HG03060 (cell line): ENCODE measurements at regions not wholly inside any gene's neighbourhood (a gene's known extent, or its start where the extent isn't known, plus 50 kb on each side); places are given as distances from the start of the nearest gene placed in this dataset.
"Not testable (repeated sequence)": the region's sequence is repeated elsewhere in the genome, so short reads cannot be mapped to it uniquely, and the experiment has no call there.

Experiments used
- ATAC-seq: cut with Tn5 transposase; IDR thresholded peaks from one replicate; pipeline ENCODE4 v1.9.1; 2021; ENCODE audit warnings: low read depth, moderate number of reproducible peaks; ENCODE audit not compliant: unreplicated experiment

DNA sequence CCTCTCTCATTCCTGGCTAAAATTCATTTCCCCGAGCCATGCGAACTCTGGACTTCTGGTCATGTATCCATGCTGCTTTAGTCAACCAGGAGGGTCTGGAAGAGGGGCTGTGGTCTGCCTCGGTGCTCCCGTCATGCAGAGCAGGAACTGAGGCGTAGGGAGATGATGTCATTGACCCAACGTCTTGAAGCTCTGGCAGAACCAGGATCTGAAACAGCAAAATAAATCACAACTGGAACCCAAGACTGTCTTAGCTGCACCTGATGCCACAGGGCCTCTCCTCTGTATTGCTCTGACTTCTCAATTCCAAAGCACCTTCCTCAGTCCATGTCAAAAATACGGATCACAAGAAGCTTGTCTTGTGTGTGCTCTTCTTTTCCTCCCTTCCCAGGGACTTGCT is 131.0 kb upstream of the LDB2 start:
- no peak for ATAC-seq

DNA sequence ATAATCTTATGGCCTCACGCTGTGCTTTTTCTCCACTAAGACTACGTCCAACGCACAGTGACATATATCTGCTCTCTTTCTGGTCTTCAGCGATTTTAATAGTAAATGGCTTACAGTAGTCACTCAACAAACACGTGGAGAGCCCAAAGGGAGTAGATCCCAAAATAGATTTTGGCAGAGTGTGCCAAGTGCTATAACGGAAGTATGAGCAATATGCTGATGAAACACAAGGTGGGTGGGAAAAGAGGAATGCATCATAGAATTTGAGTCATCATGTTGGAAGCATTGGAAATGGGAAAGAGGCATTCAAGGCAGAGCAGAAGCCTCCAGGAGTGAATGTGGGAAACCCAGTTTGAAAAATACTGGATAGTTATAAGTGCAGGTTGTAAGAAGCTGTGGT is 129.1 kb upstream of the LDB2 start:
- no peak for ATAC-seq

DNA sequence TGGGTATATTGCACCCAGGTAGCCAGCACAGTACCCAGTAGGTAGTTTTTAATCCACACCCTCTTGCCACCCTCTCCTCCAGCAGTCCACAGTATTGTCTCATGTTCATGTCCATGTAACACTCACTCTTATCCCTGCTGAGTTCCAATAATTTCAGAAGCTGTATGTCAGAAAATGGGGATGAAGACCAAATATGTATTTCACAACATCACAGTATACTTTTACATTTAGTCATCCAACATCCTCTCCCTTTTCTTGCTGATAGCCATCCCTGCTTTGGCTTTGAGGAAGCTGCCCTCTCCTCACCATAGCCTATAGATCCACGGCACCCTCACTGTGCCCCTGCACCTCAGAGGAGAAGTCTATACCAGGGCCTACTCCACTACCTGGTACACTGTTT is 126.0 kb upstream of the LDB2 start:
- ATAC-seq: no peak

DNA sequence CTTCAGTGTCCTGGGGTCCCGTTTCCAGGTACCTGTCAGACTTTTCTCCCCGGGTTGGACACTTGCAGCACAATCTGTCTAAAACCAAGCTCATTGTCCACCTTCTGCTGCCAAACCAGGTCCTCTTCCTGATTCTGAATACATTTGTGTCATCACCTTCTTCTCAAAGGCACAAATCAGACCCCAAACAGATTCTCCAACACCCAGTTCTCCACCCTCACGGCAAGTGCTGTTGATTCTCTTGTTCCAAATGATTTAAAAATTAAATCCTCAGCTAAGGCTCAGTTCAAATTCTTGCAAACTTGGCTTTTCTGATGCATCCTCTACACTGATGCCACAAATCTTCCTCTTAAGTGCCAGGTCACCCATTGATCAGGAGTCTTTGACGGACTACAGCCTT is 122.5 kb upstream of the LDB2 start:
- ATAC-seq: no peak

DNA sequence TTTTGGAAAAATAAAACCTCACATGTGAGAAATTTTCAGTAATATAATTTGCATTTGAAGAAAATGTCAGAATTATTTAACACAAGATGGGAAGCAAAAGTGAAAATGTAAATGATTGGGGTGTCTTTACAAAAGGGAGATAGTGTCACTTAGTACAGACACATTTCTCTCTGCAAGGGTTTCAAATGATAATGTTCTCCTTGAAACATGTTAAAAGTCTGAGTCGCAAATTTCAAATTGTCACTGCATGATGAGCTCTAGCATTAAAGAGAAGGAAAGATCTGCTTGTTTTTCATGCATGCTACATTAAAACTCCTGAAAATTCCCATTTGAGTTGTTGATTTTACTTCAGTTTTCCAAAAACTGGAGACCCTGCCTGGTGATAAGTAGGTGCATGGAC is 122.0 kb upstream of the LDB2 start:
- no peak for ATAC-seq

DNA sequence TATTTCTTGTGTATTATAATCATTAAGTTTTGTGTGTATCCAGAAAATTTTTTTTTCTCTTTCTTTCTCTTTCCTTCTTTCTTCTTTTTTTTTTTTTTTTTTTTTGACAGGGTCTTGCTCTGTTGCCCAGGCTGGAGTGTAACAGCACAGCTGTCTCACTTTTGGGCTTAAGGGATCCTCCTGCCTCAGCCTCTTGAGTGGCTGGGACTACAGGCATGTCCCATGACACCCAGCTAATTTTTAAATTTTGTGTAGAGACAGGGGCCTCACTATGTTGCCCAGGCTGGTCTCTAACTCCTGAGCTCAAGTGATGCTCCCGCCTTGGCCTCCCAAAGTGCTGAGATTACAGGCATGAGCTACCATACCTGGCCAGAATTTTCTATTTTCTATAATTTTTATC is 120.2 kb upstream of the LDB2 start:
- not testable (repeated sequence) for ATAC-seq

DNA sequence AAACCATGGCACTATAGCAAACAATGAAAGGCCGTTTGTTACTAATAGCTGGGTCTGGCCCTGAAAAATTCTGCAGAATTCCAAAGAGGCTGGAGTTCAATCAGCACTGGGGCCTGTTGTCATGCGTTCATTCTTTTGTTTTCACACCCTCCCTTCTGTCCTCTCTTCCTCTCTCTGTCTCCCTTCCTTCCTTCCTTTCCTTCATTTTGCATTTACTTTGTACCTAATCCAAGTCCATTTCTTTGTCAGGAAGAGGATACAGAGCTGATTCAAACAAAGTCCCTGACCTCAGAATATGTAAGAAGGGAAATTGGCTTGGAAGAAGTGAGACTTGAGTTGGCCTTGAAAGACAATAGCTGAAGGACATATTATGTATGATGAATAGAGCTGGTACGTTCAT is 119.6 kb upstream of the LDB2 start:
- no peak for ATAC-seq

DNA sequence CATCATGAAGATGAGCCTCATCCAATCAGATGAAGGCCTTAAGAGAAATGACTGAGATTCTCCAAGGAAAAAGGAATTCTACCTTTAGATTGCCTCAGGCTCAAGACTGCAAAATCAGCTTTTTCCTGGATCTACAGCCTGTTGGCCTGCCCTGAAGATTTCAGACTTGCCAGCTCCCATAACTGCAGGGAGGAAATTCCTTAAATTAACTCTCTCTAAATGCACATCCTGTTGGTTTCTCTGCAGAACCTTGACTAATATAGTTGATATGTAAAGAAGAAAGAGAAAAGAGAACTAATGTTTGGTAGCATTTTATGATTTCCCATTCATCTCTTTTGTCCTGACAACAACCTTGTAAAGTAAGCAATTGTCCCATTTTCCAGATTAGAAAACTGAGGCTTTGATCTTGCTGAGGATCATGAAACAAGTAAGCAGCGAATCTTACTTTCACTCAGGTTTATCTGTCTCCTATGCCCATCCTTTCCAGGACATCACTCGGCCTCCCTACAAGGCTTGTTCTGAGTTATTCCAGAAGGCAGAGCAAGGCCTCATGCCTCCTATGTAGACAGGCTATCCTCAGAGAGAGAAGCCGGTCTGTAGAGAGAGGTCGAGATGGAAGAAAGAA is 115.0 kb upstream of the LDB2 start:
- ATAC-seq: no peak

DNA sequence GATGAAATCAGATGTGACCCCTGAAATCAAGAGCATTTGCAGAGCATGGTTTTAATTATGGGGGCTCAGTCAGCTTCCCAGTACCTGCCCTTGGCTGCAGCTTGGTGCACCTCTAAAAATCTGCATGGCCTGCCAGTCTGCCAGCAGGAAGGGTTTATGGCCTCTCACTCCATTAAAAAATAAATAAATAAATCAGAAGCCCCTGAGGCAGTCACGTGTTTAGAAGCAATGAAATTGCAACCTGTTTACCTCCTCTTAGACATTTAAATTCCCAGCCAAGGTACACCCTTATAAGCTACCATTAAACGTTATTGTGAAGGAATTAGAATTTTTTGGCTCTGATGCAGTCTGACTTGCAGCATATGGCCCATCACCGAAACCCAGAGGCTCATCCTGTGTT is 114.0 kb upstream of the LDB2 start:
- ATAC-seq: no peak

DNA sequence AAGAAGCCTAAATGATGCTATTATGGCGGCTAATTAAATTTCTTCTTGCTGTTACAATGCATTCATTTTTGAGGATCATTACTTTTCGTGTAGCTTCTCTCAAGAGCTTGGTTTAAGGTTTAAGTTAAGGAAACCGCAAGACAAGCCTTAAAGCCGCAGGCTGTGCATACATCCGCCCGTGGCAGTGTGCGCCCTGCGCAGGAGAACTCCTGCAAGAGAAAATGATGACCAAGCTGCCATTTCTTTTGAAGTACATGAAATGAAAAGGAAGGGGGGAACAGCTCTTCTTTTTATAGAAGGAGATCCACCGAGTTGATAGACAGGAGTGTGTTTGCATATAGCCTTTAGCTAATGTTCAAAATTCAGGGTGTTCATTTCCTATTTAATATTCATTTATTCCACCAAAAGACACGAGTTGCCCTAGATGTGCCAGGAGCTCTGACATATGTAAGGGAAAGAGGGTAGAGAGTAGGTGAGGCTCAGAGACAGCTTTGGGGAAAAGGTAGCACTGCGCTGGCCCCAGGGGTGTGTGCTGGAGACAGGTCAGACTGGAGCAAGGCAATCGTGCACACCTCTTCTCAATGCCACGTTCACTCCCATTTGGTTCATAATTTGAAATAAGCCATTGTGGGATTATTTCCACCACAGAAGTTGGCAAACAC is 112.1 kb upstream of the LDB2 start:
- no peak for ATAC-seq

DNA sequence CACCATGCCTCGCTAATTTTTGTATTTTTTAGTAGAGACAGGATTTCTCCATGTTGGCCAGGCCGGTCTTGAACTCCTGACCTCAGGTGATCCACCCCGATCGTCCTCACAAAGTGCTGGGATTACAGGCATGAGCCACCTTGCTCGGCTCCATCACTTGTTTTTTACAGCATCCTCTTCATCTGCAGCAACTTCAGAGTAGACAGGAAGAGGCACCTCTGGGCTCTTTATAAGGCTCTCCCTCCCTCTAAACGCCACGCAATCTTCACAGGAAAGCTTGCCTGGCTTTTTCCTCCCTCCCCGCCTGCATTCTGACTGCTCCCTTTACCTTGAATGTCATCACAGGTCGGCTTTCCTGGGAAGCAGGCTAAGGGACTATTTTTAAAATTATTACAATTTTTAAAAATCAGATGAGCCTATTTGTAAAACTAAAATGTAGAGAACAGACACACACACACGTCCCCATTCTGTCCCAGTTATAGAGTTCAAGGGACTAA is 111.5 kb upstream of the LDB2 start:
- ATAC-seq: no peak

DNA sequence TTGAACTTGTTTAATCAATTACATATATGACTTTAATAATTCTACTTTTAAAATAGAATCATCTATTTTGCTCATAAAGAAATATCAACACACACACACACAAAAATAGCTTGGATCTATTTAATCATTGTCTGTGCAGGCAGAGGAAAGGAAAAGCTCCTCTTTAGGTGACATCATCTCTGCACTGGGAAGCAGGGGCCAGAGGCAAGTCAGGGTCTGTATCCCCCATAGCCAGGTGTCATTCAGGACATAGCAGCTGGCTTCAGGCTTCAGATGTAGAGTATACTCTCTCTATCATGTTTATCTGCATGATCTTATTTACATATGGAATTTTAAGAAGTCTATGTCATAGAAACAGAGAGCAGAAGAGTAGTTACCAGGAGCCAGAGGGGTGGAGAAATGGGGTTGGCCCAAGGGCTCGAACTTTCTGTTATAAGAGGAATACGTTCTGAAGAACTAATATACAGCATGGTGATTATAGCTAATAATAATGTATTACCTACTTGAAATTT is 110.4 kb upstream of the LDB2 start:
- no peak for ATAC-seq

DNA sequence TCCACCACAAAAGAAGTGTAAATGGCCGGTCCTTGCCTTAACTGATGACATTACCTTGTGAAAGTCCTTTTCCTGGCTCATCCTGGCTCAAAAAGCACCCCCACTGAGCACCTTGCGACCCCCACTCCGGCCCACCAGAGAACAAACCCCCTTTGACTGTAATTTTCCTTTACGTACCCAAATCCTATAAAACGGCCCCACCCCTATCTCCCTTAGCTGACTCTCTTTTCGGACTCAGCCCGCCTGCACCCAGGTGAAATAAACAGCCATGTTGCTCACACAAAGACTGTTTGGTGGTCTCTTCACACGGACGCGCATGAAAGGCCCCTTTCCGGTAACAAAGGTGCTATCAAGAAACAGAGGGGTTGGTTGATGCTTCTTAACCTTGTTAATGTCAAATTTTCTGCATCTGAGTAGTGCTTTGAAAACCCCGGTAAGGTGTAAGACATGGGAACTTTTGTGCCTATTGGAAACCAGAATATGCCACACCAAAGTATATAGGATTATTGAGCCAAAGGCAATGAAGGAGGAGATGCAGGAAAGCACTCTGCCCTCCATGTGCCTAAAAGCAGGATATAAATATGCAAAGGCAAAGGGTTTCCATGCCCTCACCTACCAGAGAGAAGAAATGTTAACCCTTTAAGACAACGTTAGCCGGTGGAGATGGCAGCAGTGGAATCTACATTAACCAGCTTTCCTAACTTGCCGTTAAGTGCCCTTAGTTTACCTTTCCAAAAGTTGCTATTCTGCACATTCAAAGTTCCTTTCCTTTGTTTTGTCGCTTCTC is 105.4 kb upstream of the LDB2 start:
- not testable (repeated sequence) for ATAC-seq

DNA sequence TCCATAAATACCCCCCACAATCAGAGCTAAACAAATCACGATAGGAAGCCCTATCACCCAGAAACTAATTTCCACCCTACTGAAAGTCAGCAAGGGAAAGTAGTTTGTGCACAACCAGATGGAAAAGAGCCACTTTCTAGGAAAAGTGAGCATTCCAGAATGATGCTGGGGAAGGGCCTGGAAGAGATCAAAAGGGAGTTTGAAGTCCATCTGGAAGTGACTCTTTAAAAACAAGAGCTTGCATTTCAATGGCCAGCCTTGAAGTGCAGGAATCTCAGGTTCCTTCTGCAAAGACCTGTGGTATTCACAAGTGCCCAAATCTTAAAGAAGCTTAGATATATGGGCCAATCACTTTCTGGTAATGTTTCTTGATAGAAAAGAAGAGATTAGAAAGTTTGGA is 97.0 kb upstream of the LDB2 start:
- no peak for ATAC-seq

DNA sequence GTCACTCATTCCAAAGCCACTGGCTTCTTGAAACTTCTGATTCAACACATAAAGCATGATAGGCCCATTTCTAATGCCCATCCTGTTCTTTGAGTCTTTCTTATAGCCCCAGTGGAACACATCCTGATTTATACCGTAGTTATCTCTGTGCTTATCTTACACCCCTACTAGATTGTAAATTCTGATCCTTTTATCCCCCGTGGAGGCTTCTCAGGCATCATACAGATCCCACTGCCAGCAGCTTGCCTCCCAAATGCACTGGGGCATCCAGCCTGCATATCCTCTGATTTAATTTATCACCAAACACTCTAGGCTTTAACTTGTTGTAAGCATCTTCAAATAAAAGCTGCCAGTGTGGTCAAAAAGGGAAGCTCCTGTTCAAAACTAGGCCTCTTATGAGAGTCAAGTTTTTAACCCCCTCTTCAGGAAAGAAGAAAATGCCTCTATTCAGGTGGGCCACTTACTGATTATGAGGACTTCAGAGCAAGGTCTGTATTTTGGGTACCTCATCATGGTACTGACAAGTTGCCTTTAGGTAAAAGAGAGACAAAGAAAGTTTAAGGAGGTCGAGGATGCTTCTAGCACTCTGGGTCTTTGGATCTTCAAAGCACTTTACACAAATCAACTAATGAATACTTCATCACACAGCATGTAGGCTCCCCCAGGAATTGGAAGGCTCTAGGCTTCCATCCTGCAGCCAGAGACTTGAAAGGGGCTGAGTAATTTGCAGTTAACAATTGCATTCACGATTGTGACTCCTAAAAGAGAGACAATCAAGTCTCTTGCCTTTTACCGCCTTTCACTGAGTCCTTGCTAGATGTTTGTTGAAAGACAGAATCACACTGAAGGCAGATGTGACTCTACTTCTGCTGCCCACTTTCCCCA is 95.8 kb upstream of the LDB2 start:
- no peak for ATAC-seq

DNA sequence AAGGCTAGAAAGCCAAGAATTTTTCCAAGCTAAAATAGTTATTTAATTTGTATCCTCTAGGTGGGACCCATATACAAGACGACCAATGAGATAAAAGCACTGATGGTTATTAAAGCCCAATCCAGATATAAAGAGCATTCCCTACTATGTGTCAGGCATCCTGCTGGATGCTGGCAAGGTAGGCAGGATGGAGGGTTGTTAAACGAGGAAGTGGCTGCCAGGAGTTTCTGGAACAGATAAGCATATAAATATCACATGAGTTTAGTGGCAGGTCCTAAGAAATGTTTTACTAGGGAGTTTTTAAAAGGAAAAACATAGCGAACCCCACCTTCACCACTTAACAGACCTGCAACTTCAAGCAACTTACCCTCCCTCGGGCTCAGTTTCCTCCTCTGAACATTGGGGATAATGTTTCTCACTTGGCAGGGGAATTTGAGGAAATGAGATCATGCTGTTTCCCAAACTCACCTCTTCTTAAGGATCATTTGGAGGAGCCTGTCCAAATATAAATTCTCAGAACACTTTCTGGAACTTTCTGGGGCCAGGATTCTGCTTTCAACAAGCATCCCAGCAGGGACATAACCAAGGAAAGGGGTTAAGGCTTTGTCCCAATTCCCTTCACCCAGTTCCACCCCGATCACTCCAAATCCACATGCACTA is 94.3 kb upstream of the LDB2 start:
- ATAC-seq: no peak

DNA sequence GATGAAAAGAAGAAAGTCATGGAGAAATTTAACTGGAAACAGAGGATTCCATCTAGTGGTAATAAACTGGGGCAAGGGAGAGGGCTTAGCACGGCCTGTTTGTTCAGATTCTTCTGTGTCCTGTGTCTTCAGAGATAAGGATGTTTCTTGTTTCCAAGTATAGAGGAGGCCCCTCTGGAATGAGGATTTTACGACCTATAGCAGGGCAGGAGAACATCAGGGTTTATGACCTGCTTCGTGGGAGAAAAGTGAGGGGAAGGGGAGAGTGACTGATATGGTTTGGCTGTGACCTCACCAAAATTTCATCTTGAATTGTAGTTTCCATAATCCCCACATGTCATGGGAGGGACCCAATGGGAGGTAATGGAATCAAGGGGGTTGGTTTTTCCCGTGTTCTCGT is 93.0 kb upstream of the LDB2 start:
- no peak for ATAC-seq

DNA sequence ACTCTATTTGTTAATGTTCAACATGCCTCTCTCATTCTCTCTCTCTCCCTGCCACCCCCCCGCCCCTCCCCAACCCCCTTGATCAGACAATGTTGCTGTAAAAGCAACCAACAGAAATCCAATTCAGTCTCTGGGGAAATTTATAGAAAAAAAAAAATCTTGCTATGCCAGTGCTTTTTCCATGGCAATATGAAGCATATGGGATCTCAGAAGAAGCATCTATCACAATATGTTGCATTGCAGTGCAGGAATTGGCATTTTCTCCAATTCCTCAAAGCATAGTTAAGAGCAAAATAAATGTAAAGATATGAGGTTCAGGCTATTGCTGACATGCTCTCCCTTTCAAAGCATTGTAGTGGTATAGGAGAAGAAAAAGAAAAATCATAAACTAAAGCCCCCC is 90.9 kb upstream of the LDB2 start:
- no peak for ATAC-seq

DNA sequence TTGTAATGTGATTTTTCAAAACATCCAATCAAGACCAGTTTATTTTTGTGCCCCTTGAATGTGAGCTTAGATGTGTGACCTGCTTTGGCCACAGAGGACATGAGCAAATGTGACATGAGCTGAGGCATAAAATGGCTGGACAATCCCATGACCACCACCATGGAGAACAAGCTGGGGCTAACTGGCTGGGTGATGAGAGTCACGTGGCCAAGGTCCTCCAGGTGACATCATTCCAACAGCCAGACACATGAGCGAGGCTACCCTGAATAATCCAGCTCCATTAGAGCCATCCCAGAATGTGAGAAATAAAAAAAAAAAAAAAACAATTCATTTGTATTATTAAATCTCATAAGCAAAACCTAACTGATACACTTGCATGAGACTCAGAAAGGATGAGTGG is 90.4 kb upstream of the LDB2 start:
- no peak for ATAC-seq

DNA sequence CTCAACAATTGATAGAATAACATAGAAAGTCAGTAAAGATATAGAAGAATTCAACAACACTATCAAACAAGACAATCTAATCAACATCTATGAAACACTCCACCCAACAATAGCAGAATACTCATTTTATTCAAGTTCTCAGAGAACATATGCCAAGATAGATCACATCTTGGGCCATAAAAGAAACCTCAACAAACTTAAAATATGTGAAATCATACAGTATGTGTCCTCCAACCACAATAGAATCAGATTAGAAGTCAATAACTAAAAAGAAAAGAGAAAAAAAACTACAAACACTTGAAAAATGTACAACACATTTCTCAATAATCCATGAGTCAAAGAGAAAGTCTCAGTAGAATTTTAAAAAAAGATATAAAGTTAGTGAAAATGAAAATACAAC is 78.6 kb upstream of the LDB2 start:
- ATAC-seq: no peak
